Renal pelvis (tissue), 1 donor: ENCODE measurements at regions not wholly inside any gene's neighbourhood (a gene's known extent, or its start where the extent isn't known, plus 50 kb on each side); places are given as distances from the start of the nearest gene placed in this dataset.
"Not testable (repeated sequence)": the region's sequence is repeated elsewhere in the genome, so short reads cannot be mapped to it uniquely, and the experiment has no call there.

ENCODE experiments used
- DNase-seq: peaks from one replicate; pipeline ENCODE4 v3.0.0-alpha.2; 2013

GRCh38 chr9:39567396-39567795, 211.9 kb downstream of the SPATA31A1 start:
- DNase-seq = not testable (repeated sequence)

DNA sequence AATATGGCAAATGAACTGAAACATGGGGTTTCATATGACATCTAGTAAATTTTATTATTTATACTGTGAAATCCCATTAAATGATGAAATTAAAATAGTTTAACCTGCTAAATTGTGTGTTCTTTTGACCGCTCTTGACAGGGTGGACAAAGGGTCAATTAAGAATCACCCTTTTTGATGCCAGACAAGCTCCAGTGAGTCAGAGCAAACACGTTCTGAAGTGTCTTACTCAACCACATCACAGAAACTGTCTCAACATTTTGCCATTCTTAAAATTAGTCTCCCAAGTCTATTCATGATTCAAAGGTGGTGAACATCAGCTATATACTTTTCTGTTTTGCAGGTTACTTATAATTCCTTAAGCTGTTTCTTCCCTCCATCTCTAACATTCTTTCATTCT, 213.4 kb downstream of the SPATA31A1 start:
- DNase-seq = not testable (repeated sequence)

DNA sequence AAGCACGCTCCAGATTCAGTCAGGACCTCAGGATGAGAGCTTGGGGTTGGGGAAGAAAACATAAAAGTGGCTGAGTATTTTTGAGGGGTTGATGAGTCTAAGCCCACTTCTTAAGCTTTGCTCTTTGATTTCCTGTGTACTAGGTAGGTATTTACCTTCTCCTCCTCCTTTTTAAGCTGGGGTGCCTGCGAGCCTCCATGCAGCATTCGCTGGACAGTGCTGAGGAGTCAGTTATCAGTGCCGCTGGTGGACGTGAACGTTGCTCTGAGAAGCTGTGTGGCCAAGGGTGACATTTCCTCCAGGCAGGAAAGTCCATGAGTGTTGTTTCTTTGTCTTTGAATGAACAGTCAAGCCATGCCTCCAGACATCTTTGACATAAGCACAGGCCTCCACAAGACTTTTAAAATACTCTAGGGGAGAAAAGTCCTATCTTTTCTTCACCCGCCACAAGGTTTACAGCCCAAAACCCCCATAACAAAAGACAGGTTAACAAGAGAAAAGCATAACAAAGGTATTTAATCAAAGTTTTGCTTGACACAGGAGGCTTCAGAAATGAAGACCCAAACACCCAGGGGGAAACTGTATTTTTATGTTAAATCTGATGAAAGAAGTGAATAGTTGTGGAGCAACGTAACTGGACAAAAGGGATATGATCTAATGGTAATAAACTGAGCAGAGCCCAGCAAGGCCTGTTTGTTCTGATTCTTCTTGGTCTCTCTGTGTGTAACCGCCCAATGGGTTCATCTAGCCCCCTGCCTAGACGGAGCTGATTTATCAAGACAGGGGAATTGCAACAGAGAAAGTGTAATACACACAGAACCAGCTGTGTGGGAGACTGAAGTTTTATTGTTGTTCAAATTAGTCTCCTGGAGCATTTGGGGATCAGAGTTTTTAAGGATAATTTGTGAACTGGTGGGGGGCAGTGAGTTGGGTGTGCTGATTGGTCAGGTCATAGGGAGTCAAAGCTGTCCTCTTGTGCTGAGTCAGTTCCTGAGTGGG, 217.9 kb downstream of the SPATA31A1 start:
- DNase-seq = not testable (repeated sequence)

DNA sequence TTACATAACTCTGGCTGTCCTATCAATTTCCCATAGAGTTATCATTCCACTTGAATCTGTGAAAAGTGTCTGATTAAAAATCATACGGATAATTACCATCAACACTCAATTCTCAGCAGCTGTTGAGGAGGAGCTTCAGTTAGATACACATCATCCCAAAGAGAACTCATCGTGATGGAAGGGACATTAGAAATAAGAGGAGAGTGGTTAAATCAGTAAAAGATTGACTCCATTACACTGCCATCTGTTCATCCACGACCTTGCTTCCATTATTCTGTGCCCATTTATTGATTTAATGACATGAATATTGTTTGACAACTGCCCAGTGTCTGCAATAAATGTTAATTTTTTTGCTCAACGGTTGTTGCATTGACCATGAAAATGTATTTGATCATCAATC, 223.5 kb downstream of the SPATA31A1 start:
- DNase-seq = not testable (repeated sequence)

GRCh38 chr9:39581296-39581695, 225.8 kb downstream of the SPATA31A1 start:
- DNase-seq = not testable (repeated sequence)

DNA sequence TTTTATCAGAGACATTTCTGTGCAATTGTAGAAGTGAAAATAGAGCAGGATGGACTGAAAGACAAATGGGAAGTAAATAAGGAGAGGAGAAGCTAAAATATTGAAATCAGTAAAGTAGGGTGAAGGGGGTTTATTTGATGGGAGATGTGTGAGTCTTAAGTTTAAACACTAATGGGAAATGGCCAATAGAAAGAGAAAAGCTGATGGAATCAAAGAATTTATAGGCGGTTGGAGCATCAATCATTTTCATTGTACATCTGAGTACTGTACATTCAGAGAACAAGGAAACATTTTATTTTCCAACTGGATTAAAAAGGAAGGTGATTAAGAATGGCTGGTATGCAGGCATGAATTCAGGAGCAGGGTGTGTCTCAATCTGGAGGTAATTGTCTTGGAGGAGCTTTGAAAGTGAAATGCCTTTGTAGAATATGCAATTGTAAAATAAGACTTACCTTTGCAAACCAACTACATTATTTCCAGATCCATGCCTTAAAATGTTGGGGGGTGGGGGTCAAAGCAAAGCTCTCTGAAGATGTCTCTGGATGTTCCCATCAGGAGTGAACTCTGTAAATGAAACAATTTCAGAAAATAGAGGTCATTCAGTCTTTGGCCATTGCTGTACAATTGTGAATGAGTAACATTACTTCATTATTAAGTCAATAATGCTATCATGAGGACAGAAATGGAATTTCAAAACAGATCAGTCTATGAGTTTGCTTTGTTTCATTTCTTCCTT, 227.4 kb downstream of the SPATA31A1 start:
- DNase-seq = not testable (repeated sequence)

- not testable (repeated sequence) for DNase-seq
Measured at GRCh38 chr9:39583413-39583747, 227.9 kb downstream of the SPATA31A1 start.

GRCh38 chr9:39585233-39585632, 229.8 kb downstream of the SPATA31A1 start:
- DNase-seq = not testable (repeated sequence)

GRCh38 chr9:39587844-39588499, 232.5 kb downstream of the SPATA31A1 start:
- no peak for DNase-seq

DNA sequence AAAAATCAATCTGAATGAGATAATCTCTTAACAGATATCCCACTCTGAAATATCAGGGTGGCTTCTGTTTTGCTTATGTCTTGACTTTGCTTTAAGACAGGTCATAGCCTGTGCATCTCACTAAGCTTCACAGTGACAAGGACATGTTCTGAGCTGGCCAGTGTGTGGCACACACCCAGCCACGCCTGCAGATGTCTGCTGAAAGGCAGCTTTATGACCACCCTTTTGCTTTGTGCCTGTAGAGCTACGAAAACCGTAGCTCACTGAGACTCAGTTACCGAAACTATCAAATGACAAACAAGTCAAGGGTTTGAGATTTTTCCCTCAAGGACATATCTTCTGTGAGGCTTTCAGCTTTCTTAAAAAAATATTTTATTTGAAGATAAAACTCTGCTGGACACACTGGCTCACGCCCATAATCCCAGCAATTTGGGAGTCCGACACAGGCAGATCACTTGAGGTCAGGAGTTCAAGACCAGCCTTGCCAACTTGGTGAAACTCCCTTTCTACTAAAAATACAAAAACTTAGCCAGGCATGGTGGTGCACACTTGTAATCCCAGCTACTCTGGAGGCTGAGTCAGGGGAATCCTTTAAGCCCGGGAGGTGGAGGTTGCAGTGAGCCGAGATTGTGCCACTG, 233.2 kb downstream of the SPATA31A1 start:
- DNase-seq = no peak

DNA sequence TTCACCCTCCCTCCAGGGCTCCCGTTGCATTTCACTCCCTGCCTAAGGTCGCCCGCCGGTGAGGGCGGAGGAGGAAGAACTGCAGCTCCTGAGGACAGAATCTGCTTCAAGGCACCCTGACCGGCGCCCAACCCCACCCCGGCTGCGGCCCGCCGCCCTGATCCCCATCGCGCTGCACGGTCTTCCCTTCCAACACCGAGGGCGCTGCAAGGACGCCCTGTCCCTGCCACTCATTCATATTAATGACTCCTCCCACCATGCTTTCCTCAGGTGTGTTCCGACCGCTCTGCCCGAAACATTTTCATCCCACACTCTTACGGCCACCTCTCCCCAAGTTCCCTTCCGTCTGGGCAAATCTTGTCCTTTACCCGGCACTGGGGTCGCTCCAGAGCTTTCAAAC, 248.6 kb downstream of the SPATA31A1 start:
- not testable (repeated sequence) for DNase-seq

GRCh38 chr9:39611449-39612231, 256.2 kb downstream of the SPATA31A1 start:
- not testable (repeated sequence) for DNase-seq

DNA sequence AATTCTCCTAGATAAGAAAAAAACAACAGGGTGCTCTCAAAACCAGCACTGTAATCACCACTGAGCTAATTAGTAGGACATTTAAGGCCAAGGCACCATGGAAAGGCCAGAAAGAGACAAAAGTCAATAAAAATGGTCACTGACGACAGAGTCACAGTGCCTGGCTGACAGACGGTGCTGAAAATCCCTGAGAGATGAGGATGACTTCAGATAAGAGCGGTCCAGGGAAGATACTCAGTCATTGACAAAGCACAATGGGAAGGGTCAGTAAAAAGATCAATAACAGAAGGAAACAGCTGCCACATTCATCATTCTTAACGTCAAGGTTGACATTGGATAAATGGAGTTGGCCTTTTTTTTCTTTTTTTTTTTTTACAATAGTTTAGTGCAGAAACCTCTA, 261.0 kb downstream of the SPATA31A1 start:
- not testable (repeated sequence) for DNase-seq

DNA sequence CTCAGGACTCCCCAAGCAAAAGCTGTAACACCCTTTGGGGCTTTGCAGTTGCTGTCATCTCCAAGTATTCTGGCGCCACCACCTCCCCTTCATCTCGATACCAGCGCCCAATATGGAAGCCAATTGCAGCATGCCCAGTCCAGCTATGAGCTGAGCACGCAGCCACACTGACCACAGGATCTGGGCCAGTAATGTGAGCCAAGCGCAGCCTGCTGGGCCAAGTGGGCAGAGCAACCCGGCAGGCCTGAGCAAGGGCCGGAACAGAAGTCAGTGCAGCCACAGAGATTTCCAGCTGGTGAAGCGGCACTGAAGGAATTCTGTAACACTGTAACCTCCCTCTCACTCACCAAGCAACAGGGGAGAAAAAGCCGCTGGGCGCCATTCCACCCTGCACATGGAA, 268.6 kb downstream of the SPATA31A1 start:
- not testable (repeated sequence) for DNase-seq

- not testable (repeated sequence) for DNase-seq
Measured at GRCh38 chr9:39632071-39632470, 276.6 kb downstream of the SPATA31A1 start.

- not testable (repeated sequence) for DNase-seq
Measured at GRCh38 chr9:39649029-39649428, 293.6 kb downstream of the SPATA31A1 start.

- not testable (repeated sequence) for DNase-seq
Measured at GRCh38 chr9:39656960-39657603, 301.6 kb downstream of the SPATA31A1 start.

- not testable (repeated sequence) for DNase-seq
Measured at GRCh38 chr9:39663020-39663419, 307.6 kb downstream of the SPATA31A1 start.

DNA sequence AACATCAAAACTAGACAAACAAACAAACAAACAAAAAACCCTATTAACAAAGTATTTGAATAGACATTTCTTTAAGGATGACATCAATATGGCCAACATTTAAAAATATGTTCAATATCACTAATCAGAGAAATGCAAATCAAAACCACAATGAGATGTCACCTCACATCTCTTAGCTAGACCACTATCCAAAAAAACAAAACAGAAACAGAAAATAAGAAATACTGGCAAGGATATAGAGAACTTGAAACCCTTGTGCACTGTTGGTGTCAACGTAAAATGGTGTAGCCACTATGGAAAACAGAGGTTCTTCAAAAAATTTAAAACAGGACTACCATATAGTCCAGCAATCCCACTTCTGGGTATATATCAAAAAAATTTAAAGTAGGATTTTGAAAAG, 308.2 kb downstream of the SPATA31A1 start:
- not testable (repeated sequence) for DNase-seq

- not testable (repeated sequence) for DNase-seq
Measured at GRCh38 chr9:39665020-39665419, 309.6 kb downstream of the SPATA31A1 start.
